K562 (cell line): ENCODE measurements at regions not wholly inside any gene's neighbourhood (a gene's known extent, or its start where the extent isn't known, plus 50 kb on each side); places are given as distances from the start of the nearest gene placed in this dataset.

Source experiments
- ATAC-seq: fragments of 200-7000 bp; cut with Tn5 transposase; 3 replicates; pipeline ENCODE4 v1.9.1; 2020; ENCODE audit warnings: moderate library complexity
- BruUV-seq: library from RNA; stranded (reverse); fragments of 400-500 nt; replicated peaks from 2 replicates; lab custom pipeline; 2021; lab: Mats Ljungman, UMichigan
- CTCF ChIA-PET: fragments of 300-600 bp; formaldehyde crosslinking; extraction: SDS; loops from one replicate; lab custom pipeline; 2021; ENCODE audit warnings: low intra/inter-chr PET ratio; lab: Yijun Ruan, JAX
- POLR2A ChIA-PET: fragments of 300-600, 350-650 bp; sonication (Branson Sonifier 250); formaldehyde crosslinking; extraction: SDS; loops from one replicate; lab custom pipeline; 2021; ENCODE audit warnings: antibody characterized with exemption, inconsistent platforms; lab: Yijun Ruan, JAX
- DNase-seq, 4 experiments: peaks; one replicate each; pipeline versions ENCODE4 v3.0.0 to v3.0.0-alpha.2; 2011 to 2018; ENCODE audit warnings: low spot score in 3 of 4, mixed read lengths in 3 of 4; ENCODE audit errors: extremely low read depth in 1 of 4
- FAIRE-seq: peaks from 2 replicates; lab custom pipeline; 2011; peaks lifted over from hg19 to GRCh38; lab: Jason Lieb, UNC
- H2AFZ ChIP-seq: 2 replicates; pipeline ENCODE4 v1.6.0; 2011; ENCODE audit warnings: low read depth, low read length, control low read depth, inconsistent platforms
- H3K27ac ChIP-seq: fragments of 200-600 bp; 3 replicates; pipeline ENCODE4 v1.8.0; 2011; ENCODE audit warnings: low read depth, mild to moderate bottlenecking, control low read depth, inconsistent platforms, low read length, moderate library complexity, mixed read lengths; ENCODE audit errors: extremely low read depth
- H3K27me3 ChIP-seq, 2 experiments: fragments of 300-600 bp in 1 of 2; 2 replicates in 1 of 2; 3 replicates in 1 of 2; pipeline versions ENCODE4 v1.6.0 to v1.8.0; 2011; ENCODE audit warnings: inconsistent platforms in 2 of 2, low read length in 2 of 2, mild to moderate bottlenecking in 1 of 2, mixed read lengths in 1 of 2, moderate library complexity in 1 of 2; ENCODE audit not compliant: control insufficient read depth in 2 of 2, insufficient read depth in 2 of 2
- H3K36me3 ChIP-seq: fragments of 300-600 bp; 3 replicates; pipeline ENCODE4 v1.8.0; 2011; ENCODE audit warnings: mild to moderate bottlenecking, low read length, inconsistent platforms; ENCODE audit not compliant: control insufficient read depth, insufficient read depth
- H3K4me1 ChIP-seq, 2 experiments: fragments of 200-600 bp in 1 of 2; replicated peaks in 1 of 2; 2 replicates in 1 of 2; 3 replicates in 1 of 2; pipeline versions ENCODE4 v1.5.1 to v1.8.0; 2011; ENCODE audit warnings: inconsistent platforms in 2 of 2, low read length in 2 of 2, mild to moderate bottlenecking in 1 of 2, mixed read lengths in 1 of 2, moderate library complexity in 1 of 2; ENCODE audit not compliant: control insufficient read depth in 2 of 2, insufficient read depth in 2 of 2
- H3K4me2 ChIP-seq: 2 replicates; pipeline ENCODE4 v1.6.1; 2011; ENCODE audit warnings: low read length, control low read depth, inconsistent platforms, mixed read lengths; ENCODE audit not compliant: insufficient read depth
- H3K4me3 ChIP-seq: fragments of 200-600 bp; sonication (generic), shearing (Covaris generic); 2 replicates; pipeline ENCODE4 v1.5.1; 2016; ENCODE audit warnings: control low read depth, inconsistent platforms
- H3K79me2 ChIP-seq: fragments of 200-600 bp; 3 replicates; pipeline ENCODE4 v1.8.0; 2011; ENCODE audit warnings: low read length, inconsistent platforms; ENCODE audit not compliant: control insufficient read depth, insufficient read depth
- H3K9ac ChIP-seq, 2 experiments: 2 replicates each; pipeline versions ENCODE4 v1.6.0 to v1.6.1; 2011; ENCODE audit warnings: low read depth in 2 of 2, low read length in 2 of 2, control low read depth in 1 of 2, inconsistent platforms in 1 of 2, mild to moderate bottlenecking in 1 of 2, mixed read lengths in 1 of 2; ENCODE audit not compliant: insufficient read depth in 1 of 2
- H3K9me1 ChIP-seq: one replicate; pipeline ENCODE4 v1.6.0; 2011; ENCODE audit warnings: inconsistent platforms, mild to moderate bottlenecking, low read length, moderate library complexity; ENCODE audit not compliant: control insufficient read depth, insufficient read depth
- H3K9me3 ChIP-seq: replicated peaks from 2 replicates; pipeline ENCODE4 v1.5.1; 2011; ENCODE audit warnings: low read depth, low read length, inconsistent platforms; ENCODE audit not compliant: control insufficient read depth, insufficient read depth
- H4K20me1 ChIP-seq: replicated peaks from 2 replicates; pipeline ENCODE4 v1.6.1; 2011; ENCODE audit warnings: low read length, inconsistent platforms, mixed read lengths; ENCODE audit not compliant: control insufficient read depth, insufficient read depth
- ASH1L ChIP-seq: fragments of 450-650 bp; IDR thresholded peaks from 2 replicates; pipeline ENCODE4 v1.6.1; 2018; ENCODE audit warnings: borderline replicate concordance, mild to moderate bottlenecking, low read depth; ENCODE audit not compliant: partially characterized antibody
- BRD9 ChIP-seq: fragments of 450-650 bp; IDR thresholded peaks from 2 replicates; pipeline ENCODE4 v1.6.1; 2018; ENCODE audit warnings: low read depth; ENCODE audit not compliant: partially characterized antibody
- DIDO1 ChIP-seq: fragments of 450-650 bp; IDR thresholded peaks from 2 replicates; pipeline ENCODE4 v1.6.1; 2016; ENCODE audit warnings: low read depth, missing biosample characterization, missing genetic modification characterization
- FOXO4 ChIP-seq: fragments of 450-650 bp; formaldehyde crosslinking; IDR thresholded peaks from 2 replicates; pipeline ENCODE4 v1.4.0; 2020; ENCODE audit warnings: mild to moderate bottlenecking, moderate library complexity
- HDGF ChIP-seq: fragments of 450-650 bp; IDR thresholded peaks from 2 replicates; pipeline ENCODE4 v1.6.1; 2016
- HMGN3 ChIP-seq: IDR thresholded peaks from 2 replicates; pipeline ENCODE4 v1.6.1; 2011; ENCODE audit warnings: borderline replicate concordance, low read depth, mild to moderate bottlenecking, mixed read lengths, low read length; ENCODE audit not compliant: insufficient read length; ENCODE audit errors: extremely low read depth
- KAT2B ChIP-seq: IDR thresholded peaks from one replicate; pipeline ENCODE4 v1.6.1; 2012; ENCODE audit warnings: low read depth, mild to moderate bottlenecking, control low read depth, inconsistent platforms, low read length, moderate library complexity
- MCM2 ChIP-seq: fragments of 450-650 bp; IDR thresholded peaks from 2 replicates; pipeline ENCODE4 v1.6.1; 2017; ENCODE audit warnings: low read depth, mild to moderate bottlenecking
- RAD51 ChIP-seq: fragments of 450-650 bp; IDR thresholded peaks from 2 replicates; pipeline ENCODE4 v1.7.1; 2016; ENCODE audit warnings: low read depth, mild to moderate bottlenecking, borderline replicate concordance
- SAFB ChIP-seq: fragments of 200-400 bp; formaldehyde crosslinking; IDR thresholded peaks from 2 replicates; pipeline ENCODE4 v1.6.1; 2017; ENCODE audit warnings: low read depth, low read length, borderline replicate concordance
- SETDB1 ChIP-seq: IDR thresholded peaks from one replicate; pipeline ENCODE4 v1.6.1; 2012; ENCODE audit warnings: low read length, control low read depth, inconsistent platforms
- SMAD3 ChIP-seq: fragments of 450-650 bp; formaldehyde crosslinking; conservative IDR thresholded peaks from 2 replicates; pipeline ENCODE4 v1.4.0; 2020; ENCODE audit warnings: mild to moderate bottlenecking
- TCF7L2 ChIP-seq: fragments of 150-350 bp; IDR thresholded peaks from 2 replicates; pipeline ENCODE4 v1.6.1; 2016; ENCODE audit warnings: low read depth, mild to moderate bottlenecking, low read length, moderate library complexity
- TFAP4 ChIP-seq: sonication (generic); formaldehyde crosslinking; IDR thresholded peaks from 2 replicates; pipeline ENCODE4 v1.8.0; 2022; ENCODE audit warnings: missing genetic modification reagents, mild to moderate bottlenecking, moderate library complexity, borderline replicate concordance
- ZBED1 ChIP-seq: IDR thresholded peaks from 2 replicates; pipeline ENCODE4 v1.6.1; 2014
- ZNF239 ChIP-seq: fragments of 250-450 bp; sonication (Bioruptor Pico); IDR thresholded peaks from 2 replicates; pipeline ENCODE4 v1.4.0; 2020; ENCODE audit warnings: mild to moderate bottlenecking
- WGBS: fragments of 100-300 bp; shearing (Covaris generic); methylation state at CpG from one replicate; pipeline ENCODE4 v1.1.6; 2016; ENCODE audit warnings: low coverage, mixed read lengths; ENCODE audit not compliant: insufficient coverage; ENCODE audit errors: missing lambda C conversion rate; 5-methylcytosine and 5-hydroxymethylcytosine counted together
- in situ Hi-C: fragments of 300-500 bp; cut with MboI; formaldehyde crosslinking; loops from 4 replicates; pipeline ENCODE4 v1.15.0; 2018; ENCODE audit warnings: inconsistent platforms, mixed read lengths
- intact Hi-C: fragments of 100-400 bp; cut with micrococcal nuclease; formaldehyde crosslinking; loops from 2 replicates; pipeline ENCODE4 v1.14.2; 2022

- H3K4me1 ChIP-seq = no peaks in the 10 kb centered on the region
- no peaks in the 10 kb centered on the region for H3K36me3 ChIP-seq
- no peak overlapping the region for H3K4me3 ChIP-seq
- ChIA-PET POLR2A (no interaction called here), CTCF (no interaction called here)
- no peak overlapping the region for H2AFZ ChIP-seq
- no peak overlapping the region for H3K27ac ChIP-seq
- H3K9me1 ChIP-seq = no peaks in the 10 kb centered on the region
- in situ Hi-C loops (loop anchor here (25.0 kb wide), 1 partner anchor 607 kb away; the partner anchor contains the start of gene ENC1), intact Hi-C loops (no loop called here)
- H4K20me1 ChIP-seq = no peaks in the 10 kb centered on the region
- no TSS peak for BruUV-seq
- no peak overlapping the region for H3K9ac ChIP-seq
- WGBS = 6% methylated on average over 4 of the region's 4 CpGs
- no peaks in the 10 kb centered on the region for H3K9me3 ChIP-seq
- no peak overlapping the region for H3K4me2 ChIP-seq
- no peaks in the 10 kb centered on the region for H3K79me2 ChIP-seq
- FAIRE-seq (no peak), DNase-seq (no peak), ATAC-seq (no peak)
- H3K27me3 ChIP-seq = no peaks in the 10 kb centered on the region
- TF ChIP-seq SMAD3 = no peak
- TF ChIP-seq TFAP4 (CRISPR knock-in tag) = no peak
- TF ChIP-seq KAT2B = no peak
- TF ChIP-seq HDGF = no peak
- TF ChIP-seq ASH1L = no peak
- no peak for TF ChIP-seq DIDO1 (tag)
Measured at GRCh38 chr5:74030371-74030770, 404.4 kb downstream of the ARHGEF28 start.

- no peak for DNase-seq
- ChIA-PET CTCF (no interaction called here), POLR2A (no interaction called here)
- no peak for FAIRE-seq
- no peaks in the 10 kb centered on the region for H3K27me3 ChIP-seq
- intact Hi-C loops = no loop called here
- H3K79me2 ChIP-seq = no peaks in the 10 kb centered on the region
- no peak overlapping the region for H2AFZ ChIP-seq
- 5% methylated on average over 4 of the region's 4 CpGs for WGBS
- H3K4me1 ChIP-seq = no peaks in the 10 kb centered on the region
- ATAC-seq = no peak
- H3K27ac ChIP-seq = no peak overlapping the region
- no peak overlapping the region for H3K4me2 ChIP-seq
- no peaks in the 10 kb centered on the region for H3K36me3 ChIP-seq
- no peak overlapping the region for H3K4me3 ChIP-seq
- no peaks in the 10 kb centered on the region for H4K20me1 ChIP-seq
- BruUV-seq = no TSS peak
- H3K9me1 ChIP-seq = no peaks in the 10 kb centered on the region
- no peak overlapping the region for H3K9ac ChIP-seq
- in situ Hi-C loops = loop anchor here (25.0 kb wide), 1 partner anchor 608 kb away; the partner anchor contains the start of gene ENC1
- no peaks in the 10 kb centered on the region for H3K9me3 ChIP-seq
- TF ChIP-seq ZNF239 (CRISPR knock-in tag) (no peak), ZBED1 (no peak), SAFB (no peak), BRD9 (no peak), RAD51 (no peak), HMGN3 (no peak), MCM2 (no peak), TCF7L2 (no peak), FOXO4 (no peak), SETDB1 (no peak)
Measured at GRCh38 chr5:74028976-74029375, 403.0 kb downstream of the ARHGEF28 start.
